ENCODE measurements at regions not wholly inside any gene's neighbourhood (a gene's known extent, or its start where the extent isn't known, plus 50 kb on each side); places are given as distances from the start of the nearest gene placed in this dataset.
"Not testable (repeated sequence)": the region's sequence is repeated elsewhere in the genome, so short reads cannot be mapped to it uniquely, and the experiment has no call there.

- not testable (repeated sequence) for H3K4me3 Mint-ChIP-seq (ENCODE audit: unreplicated experiment); H3K36me3 Mint-ChIP-seq (ENCODE audit: unreplicated experiment); H3K9me3 Mint-ChIP-seq (ENCODE audit: unreplicated experiment); H3K4me1 Mint-ChIP-seq (ENCODE audit: unreplicated experiment); H3K27me3 Mint-ChIP-seq (ENCODE audit: unreplicated experiment); DNase-seq (ENCODE audit: extremely low spot score, unreplicated experiment); H3K27ac Mint-ChIP-seq (ENCODE audit: unreplicated experiment)
Measured at GRCh38 chrX:3914059-3914458, 200.6 kb upstream of the PRKX start.

- H3K9me3 Mint-ChIP-seq (ENCODE audit: unreplicated experiment); H3K36me3 Mint-ChIP-seq (ENCODE audit: unreplicated experiment); H3K27me3 Mint-ChIP-seq (ENCODE audit: unreplicated experiment); H3K27ac Mint-ChIP-seq (ENCODE audit: unreplicated experiment); H3K4me3 Mint-ChIP-seq (ENCODE audit: unreplicated experiment); DNase-seq (ENCODE audit: extremely low spot score, unreplicated experiment); H3K4me1 Mint-ChIP-seq (ENCODE audit: unreplicated experiment): not testable (repeated sequence)
Measured at GRCh38 chrX:3911012-3911411, 197.6 kb upstream of the PRKX start.

GRCh38 chrX:3910611-3911010 lies 197.2 kb upstream of the PRKX start:
- not testable (repeated sequence) for H3K27ac Mint-ChIP-seq (ENCODE audit: unreplicated experiment); H3K4me3 Mint-ChIP-seq (ENCODE audit: unreplicated experiment); H3K4me1 Mint-ChIP-seq (ENCODE audit: unreplicated experiment); H3K27me3 Mint-ChIP-seq (ENCODE audit: unreplicated experiment); H3K36me3 Mint-ChIP-seq (ENCODE audit: unreplicated experiment); DNase-seq (ENCODE audit: extremely low spot score, unreplicated experiment); H3K9me3 Mint-ChIP-seq (ENCODE audit: unreplicated experiment)

GRCh38 chrX:3905522-3906258 lies 192.2 kb upstream of the PRKX start:
- not testable (repeated sequence) for DNase-seq (ENCODE audit: extremely low spot score, unreplicated experiment); H3K9me3 Mint-ChIP-seq (ENCODE audit: unreplicated experiment); H3K4me3 Mint-ChIP-seq (ENCODE audit: unreplicated experiment); H3K36me3 Mint-ChIP-seq (ENCODE audit: unreplicated experiment); H3K27ac Mint-ChIP-seq (ENCODE audit: unreplicated experiment); H3K27me3 Mint-ChIP-seq (ENCODE audit: unreplicated experiment); H3K4me1 Mint-ChIP-seq (ENCODE audit: unreplicated experiment)

GRCh38 chrX:3902222-3902621 lies 188.8 kb upstream of the PRKX start:
- not testable (repeated sequence) for H3K4me3 Mint-ChIP-seq (ENCODE audit: unreplicated experiment); H3K36me3 Mint-ChIP-seq (ENCODE audit: unreplicated experiment); H3K27me3 Mint-ChIP-seq (ENCODE audit: unreplicated experiment)

GRCh38 chrX:3896755-3897154 lies 183.3 kb upstream of the PRKX start:
- H3K4me3 Mint-ChIP-seq (ENCODE audit: unreplicated experiment); H3K36me3 Mint-ChIP-seq (ENCODE audit: unreplicated experiment); H3K9me3 Mint-ChIP-seq (ENCODE audit: unreplicated experiment); H3K27me3 Mint-ChIP-seq (ENCODE audit: unreplicated experiment); H3K4me1 Mint-ChIP-seq (ENCODE audit: unreplicated experiment); DNase-seq (ENCODE audit: extremely low spot score, unreplicated experiment); H3K27ac Mint-ChIP-seq (ENCODE audit: unreplicated experiment): not testable (repeated sequence)

More at GRCh38 chrX:3902222-3902621, 188.8 kb upstream of the PRKX start:
- not testable (repeated sequence) for H3K27ac Mint-ChIP-seq (ENCODE audit: unreplicated experiment); DNase-seq (ENCODE audit: extremely low spot score, unreplicated experiment); H3K4me1 Mint-ChIP-seq (ENCODE audit: unreplicated experiment); H3K9me3 Mint-ChIP-seq (ENCODE audit: unreplicated experiment)

GRCh38 chrX:3882553-3882920 lies 169.1 kb upstream of the PRKX start:
- not testable (repeated sequence) for H3K4me3 Mint-ChIP-seq (ENCODE audit: unreplicated experiment); H3K36me3 Mint-ChIP-seq (ENCODE audit: unreplicated experiment); H3K27ac Mint-ChIP-seq (ENCODE audit: unreplicated experiment); H3K27me3 Mint-ChIP-seq (ENCODE audit: unreplicated experiment); H3K9me3 Mint-ChIP-seq (ENCODE audit: unreplicated experiment); DNase-seq (ENCODE audit: extremely low spot score, unreplicated experiment); H3K4me1 Mint-ChIP-seq (ENCODE audit: unreplicated experiment)

- not testable (repeated sequence) for H3K27me3 Mint-ChIP-seq (ENCODE audit: unreplicated experiment); H3K9me3 Mint-ChIP-seq (ENCODE audit: unreplicated experiment); H3K4me1 Mint-ChIP-seq (ENCODE audit: unreplicated experiment); H3K36me3 Mint-ChIP-seq (ENCODE audit: unreplicated experiment); H3K27ac Mint-ChIP-seq (ENCODE audit: unreplicated experiment); DNase-seq (ENCODE audit: extremely low spot score, unreplicated experiment); H3K4me3 Mint-ChIP-seq (ENCODE audit: unreplicated experiment)
Measured at GRCh38 chrX:3881898-3882552, 168.6 kb upstream of the PRKX start.

- not testable (repeated sequence) for H3K4me3 Mint-ChIP-seq (ENCODE audit: unreplicated experiment); H3K4me1 Mint-ChIP-seq (ENCODE audit: unreplicated experiment); H3K36me3 Mint-ChIP-seq (ENCODE audit: unreplicated experiment); H3K27me3 Mint-ChIP-seq (ENCODE audit: unreplicated experiment); DNase-seq (ENCODE audit: extremely low spot score, unreplicated experiment); H3K27ac Mint-ChIP-seq (ENCODE audit: unreplicated experiment); H3K9me3 Mint-ChIP-seq (ENCODE audit: unreplicated experiment)
Measured at GRCh38 chrX:3881255-3881895, 167.9 kb upstream of the PRKX start.

- not testable (repeated sequence) for H3K27me3 Mint-ChIP-seq (ENCODE audit: unreplicated experiment); H3K27ac Mint-ChIP-seq (ENCODE audit: unreplicated experiment); H3K4me3 Mint-ChIP-seq (ENCODE audit: unreplicated experiment); H3K36me3 Mint-ChIP-seq (ENCODE audit: unreplicated experiment); H3K9me3 Mint-ChIP-seq (ENCODE audit: unreplicated experiment); H3K4me1 Mint-ChIP-seq (ENCODE audit: unreplicated experiment); DNase-seq (ENCODE audit: extremely low spot score, unreplicated experiment)
Measured at GRCh38 chrX:3876393-3876792, 162.9 kb upstream of the PRKX start.

GRCh38 chrX:3875638-3876037 lies 162.2 kb upstream of the PRKX start:
- not testable (repeated sequence) for H3K36me3 Mint-ChIP-seq (ENCODE audit: unreplicated experiment); H3K4me1 Mint-ChIP-seq (ENCODE audit: unreplicated experiment); H3K9me3 Mint-ChIP-seq (ENCODE audit: unreplicated experiment); H3K27ac Mint-ChIP-seq (ENCODE audit: unreplicated experiment); DNase-seq (ENCODE audit: extremely low spot score, unreplicated experiment); H3K27me3 Mint-ChIP-seq (ENCODE audit: unreplicated experiment); H3K4me3 Mint-ChIP-seq (ENCODE audit: unreplicated experiment)

GRCh38 chrX:3872226-3872879 lies 158.9 kb upstream of the PRKX start:
- not testable (repeated sequence) for H3K9me3 Mint-ChIP-seq (ENCODE audit: unreplicated experiment); H3K4me1 Mint-ChIP-seq (ENCODE audit: unreplicated experiment); H3K4me3 Mint-ChIP-seq (ENCODE audit: unreplicated experiment); H3K27ac Mint-ChIP-seq (ENCODE audit: unreplicated experiment); H3K27me3 Mint-ChIP-seq (ENCODE audit: unreplicated experiment); DNase-seq (ENCODE audit: extremely low spot score, unreplicated experiment); H3K36me3 Mint-ChIP-seq (ENCODE audit: unreplicated experiment)
